NCI-H2081 treated with DMSO at 0.1 percent for 48 hours (cell line): ENCODE measurements at regions not wholly inside any gene's neighbourhood (a gene's known extent, or its start where the extent isn't known, plus 50 kb on each side); places are given as distances from the start of the nearest gene placed in this dataset.

Source experiments
- DNase-seq: peaks from one replicate; lab custom pipeline; 2025; lab: John Stamatoyannopoulos, UW

GRCh38 chr17:69764146-69764545 lies 310.9 kb upstream of the KCNJ16 start:
- no peak for DNase-seq

- no peak for DNase-seq
Observed at GRCh38 chr17:69769050-69769449, 306.0 kb upstream of the KCNJ16 start.

GRCh38 chr17:69773081-69773480 lies 301.9 kb upstream of the KCNJ16 start:
- peak; percentile 73 for DNase-seq

GRCh38 chr17:69779378-69780214 lies 295.4 kb upstream of the KCNJ16 start:
- no peak for DNase-seq

DNA sequence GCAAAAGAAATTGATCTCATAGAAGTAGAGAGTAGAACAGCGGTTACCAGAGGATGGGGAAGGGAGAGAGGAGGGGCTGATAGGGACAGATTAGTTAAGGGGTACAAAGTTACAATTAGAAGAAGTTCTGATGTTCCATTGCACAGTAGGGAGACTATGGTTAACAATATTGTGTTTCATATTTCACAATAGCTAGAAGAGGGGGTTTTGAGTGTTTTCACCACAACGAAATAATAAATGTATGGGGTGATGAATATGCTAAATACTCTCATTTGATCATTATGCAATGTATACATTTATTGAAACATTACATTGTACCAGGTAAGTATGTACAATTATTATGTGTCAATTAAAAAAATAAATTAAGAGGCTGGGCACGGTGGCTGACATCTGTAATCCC lies 291.2 kb upstream of the KCNJ16 start:
- DNase-seq: no peak

- DNase-seq: no peak
Observed at GRCh38 chr17:69788957-69789356, 286.1 kb upstream of the KCNJ16 start.

- no peak for DNase-seq
Observed at GRCh38 chr17:69796078-69796477, 278.9 kb upstream of the KCNJ16 start.

DNA sequence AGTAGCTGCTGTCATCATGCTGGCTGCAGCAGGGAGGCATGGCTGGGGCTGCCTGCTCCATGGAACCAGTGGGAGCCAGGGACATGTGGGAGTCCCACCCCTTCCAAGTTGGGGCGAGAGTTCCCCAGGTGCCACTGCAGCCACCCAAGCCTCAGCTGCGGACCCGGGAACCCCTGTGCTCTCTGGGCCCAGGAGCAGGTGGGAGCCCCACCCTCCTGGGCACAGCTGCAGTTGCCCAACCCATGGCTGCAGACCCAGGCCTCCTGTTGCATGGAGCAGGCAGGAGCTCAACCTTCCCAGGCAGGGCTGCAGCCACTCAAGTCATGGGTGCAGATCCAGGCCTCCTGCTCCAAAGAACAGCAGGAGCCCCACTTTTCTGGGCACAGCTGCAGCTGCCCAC lies 274.2 kb upstream of the KCNJ16 start:
- DNase-seq: no peak

DNA sequence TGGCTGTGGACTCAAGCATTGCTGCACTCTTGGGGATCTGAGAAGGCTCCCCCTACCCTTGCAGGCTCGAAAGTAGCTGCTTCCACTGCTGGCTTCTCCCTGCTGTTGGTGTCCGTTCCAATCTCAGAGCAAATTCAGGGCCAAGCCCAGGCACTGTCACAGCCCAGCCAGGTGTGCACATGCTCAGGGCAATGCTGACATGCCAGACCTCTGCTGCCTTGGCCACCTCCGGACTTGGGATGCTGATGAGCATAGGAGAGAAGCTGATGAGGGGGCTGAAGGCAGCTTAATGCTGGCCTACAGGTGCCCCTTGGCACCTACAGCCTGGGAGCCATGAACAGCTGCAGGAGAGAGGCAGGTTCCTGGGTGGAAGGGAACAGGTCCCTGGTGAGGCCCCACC lies 273.7 kb upstream of the KCNJ16 start:
- DNase-seq: no peak

GRCh38 chr17:69802045-69802740 lies 272.8 kb upstream of the KCNJ16 start:
- no peak for DNase-seq

GRCh38 chr17:69809331-69809730 lies 265.7 kb upstream of the KCNJ16 start:
- DNase-seq: no peak

DNA sequence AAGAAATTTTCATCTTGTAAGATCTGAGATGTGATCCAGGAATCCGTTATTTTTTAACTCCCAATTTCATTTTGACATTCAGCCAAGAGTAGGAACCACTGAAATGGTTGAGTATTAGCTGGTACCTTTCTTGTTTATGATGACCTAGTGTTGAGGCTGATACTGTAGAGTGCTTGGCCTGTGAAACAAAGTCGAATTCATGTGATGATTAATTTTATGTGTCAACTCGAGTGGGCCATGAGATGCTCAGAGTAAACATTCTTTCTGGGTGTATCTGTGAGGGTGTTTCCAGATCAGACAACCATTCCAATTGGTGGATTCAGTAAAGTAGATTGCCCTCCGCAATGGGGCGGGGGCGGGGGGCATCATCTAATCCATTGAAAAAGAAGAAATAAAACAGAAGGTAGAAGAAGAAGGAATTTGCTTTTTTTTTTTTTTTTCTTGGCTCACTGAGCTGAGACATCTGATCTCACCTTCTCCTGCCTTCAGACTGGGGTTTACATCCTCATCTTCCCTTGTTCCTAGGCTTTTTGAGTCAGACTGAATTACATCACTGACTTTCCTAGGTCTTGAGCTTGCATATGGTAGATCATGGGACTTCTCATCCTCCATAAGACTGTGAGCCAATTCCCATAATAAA lies 264.6 kb upstream of the KCNJ16 start:
- no peak for DNase-seq

- no peak for DNase-seq
Observed at GRCh38 chr17:69812240-69812837, 262.7 kb upstream of the KCNJ16 start.

DNA sequence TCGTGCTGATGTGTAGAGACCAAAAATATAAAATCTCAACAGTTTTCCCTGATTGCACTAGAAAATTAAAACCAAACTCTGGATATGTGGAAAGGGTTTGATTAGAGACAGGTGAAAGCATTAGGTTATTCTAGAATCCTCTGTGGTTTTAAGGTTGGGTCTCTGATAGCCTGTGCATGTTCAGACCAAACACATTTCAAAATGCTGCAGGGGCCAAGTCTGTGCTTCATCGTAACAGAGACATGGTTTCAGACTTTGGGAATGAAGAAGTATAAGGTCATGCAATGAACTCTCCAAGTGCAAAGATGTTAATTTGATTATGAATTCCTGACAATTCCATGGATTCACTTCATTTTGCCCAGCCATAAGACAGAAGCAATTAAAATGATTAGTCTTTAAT lies 261.0 kb upstream of the KCNJ16 start:
- no peak for DNase-seq

DNA sequence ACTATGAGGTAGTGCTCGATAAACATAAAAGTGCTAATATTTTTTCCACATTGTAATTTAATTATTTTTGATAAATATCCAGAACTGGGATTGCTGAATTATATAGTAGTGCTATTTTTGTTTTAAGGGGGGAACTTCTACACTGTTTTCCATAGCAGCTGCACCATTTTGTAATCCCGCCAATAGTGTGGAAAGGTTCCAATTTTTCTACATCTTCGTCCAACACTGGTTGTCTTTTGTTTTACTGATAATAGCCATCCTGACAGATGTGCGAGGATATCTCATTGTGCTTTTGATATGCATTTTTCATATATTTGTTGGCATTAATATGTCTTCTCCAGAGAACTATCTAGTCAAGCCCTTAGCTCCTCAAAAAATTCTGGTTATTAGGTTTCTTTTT lies 259.6 kb upstream of the KCNJ16 start:
- no peak for DNase-seq

DNA sequence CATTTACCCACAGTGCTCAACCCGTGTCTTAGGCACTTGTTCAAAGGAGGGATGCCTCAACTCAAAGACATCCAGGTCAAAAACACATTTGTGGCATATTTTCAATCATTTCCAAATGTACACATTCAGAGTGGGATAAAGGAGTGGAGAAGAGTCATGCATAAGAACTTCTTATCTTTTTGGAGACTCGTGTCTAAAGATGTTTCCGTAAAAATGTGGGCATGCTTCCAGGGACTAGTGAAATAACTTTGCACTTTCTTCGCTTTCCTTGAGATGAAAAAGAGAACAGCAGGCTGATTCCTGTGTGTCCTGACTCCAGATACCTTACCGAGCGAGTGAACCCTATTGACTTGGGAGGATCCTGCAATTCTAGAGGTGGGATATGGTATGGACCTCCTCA lies 256.6 kb upstream of the KCNJ16 start:
- DNase-seq: no peak

- no peak for DNase-seq
Observed at GRCh38 chr17:69819316-69820087, 255.5 kb upstream of the KCNJ16 start.

DNA sequence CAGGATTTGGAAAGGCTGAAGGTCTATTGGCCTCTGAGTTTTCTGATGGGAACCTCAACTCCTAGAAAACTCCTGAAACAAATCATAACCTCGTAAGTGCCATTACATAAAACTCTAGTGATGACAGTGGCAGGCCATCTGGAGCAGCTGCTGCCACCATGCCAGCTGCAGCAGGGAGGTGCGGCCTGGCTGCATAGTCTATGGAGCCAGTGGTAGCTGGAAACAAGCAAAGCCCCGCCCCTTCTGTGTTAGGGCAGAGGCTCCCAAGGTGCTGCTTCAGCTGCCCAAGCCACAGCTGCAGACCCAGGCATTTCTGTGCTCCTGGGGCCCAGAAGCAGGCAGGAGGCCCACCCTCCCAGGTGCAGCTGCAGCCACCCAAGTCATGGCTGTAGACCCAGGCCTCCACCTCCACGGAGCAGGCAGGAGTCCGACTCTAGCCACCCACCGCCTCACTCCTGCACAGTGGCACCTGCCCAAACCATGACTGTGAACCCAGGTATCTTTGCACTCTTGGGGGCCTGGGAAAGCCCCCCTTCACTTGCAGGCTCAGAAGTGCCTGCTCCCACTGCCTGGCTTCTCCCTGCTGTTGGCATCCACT lies 254.1 kb upstream of the KCNJ16 start:
- DNase-seq: no peak

GRCh38 chr17:69822314-69822875 lies 252.6 kb upstream of the KCNJ16 start:
- no peak for DNase-seq

DNA sequence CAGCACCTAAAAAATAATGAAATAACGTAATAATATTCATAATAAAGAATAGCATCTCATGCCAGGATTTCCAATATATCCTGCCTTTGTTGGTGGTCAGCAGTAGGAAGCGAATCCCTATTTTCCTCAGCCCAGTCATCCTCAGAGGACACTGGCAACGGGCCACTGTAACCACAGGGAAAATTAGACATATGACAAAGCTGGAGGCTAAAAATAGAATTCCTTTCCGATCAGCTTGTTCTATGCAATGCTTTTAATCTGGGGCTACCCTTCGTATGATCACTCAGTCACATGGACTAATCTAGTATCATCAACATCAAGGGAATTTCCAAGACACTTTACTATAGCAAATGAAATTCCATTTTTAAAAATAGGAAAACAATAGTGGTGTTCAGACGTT lies 246.9 kb upstream of the KCNJ16 start:
- DNase-seq: no peak

DNA sequence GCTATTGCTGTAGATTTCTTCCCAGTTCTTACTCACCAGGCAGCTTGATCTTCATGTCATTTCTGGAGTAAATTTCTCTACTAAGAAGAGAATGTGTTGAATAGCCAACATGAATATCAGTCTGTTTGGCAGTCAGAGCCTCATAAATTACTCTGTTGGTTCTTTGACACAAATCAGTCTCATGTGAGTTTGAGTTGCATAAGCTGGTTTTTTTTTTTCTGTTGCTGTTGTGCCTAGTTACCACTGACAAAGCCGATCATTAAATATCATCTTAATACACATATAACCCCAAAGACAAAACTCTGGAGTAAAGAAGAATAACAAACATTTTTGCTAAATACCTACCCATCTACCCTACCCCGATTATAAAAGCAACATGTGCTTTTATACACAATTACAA lies 240.5 kb upstream of the KCNJ16 start:
- DNase-seq: no peak
